ENCODE measurements at regions not wholly inside any gene's neighbourhood (a gene's known extent, or its start where the extent isn't known, plus 50 kb on each side); places are given as distances from the start of the nearest gene placed in this dataset.

- Histone ChIP-seq H3K36me3 (ENCODE audit: control insufficient read depth in 4 of 4, insufficient read depth in 3 of 4, low read depth in 1 of 4, low read length in 3 of 4) (no peaks in the 10 kb centered on the region), H3K27me3 (ENCODE audit: control insufficient read depth in 4 of 4, insufficient read depth in 4 of 4, low read length in 3 of 4) (no peaks in the 10 kb centered on the region), H3K4me1 (ENCODE audit: control insufficient read depth in 4 of 4, insufficient read depth in 4 of 4, low read length in 3 of 4) (no peaks in the 10 kb centered on the region), H3K4me3 (ENCODE audit: low read depth in 1 of 3, low read length in 3 of 3) (no peak overlapping the region), H3K27ac (ENCODE audit: low read depth in 1 of 2, low read length in 2 of 2) (no peak overlapping the region), H3K9me3 (ENCODE audit: control insufficient read depth in 4 of 4, low read length in 3 of 4) (peaks cover 0 to 1% (median 0%) of the 10 kb centered on the region in 4 donors), H3K9ac (ENCODE audit: low read depth in 1 of 2, low read length in 2 of 2) (no peak overlapping the region)
- no peak for DNase-seq (ENCODE audit: low spot score)
- WGBS, result 96% methylated on average over 4 of the region's 4 CpGs
- TF ChIP-seq RAD21 (IDR thresholded peaks at IDR 0.05), result no peak
- no peak for TF ChIP-seq FOXA1 (IDR thresholded peaks at IDR 0.05)
- TF ChIP-seq CTCF (IDR thresholded peaks at IDR 0.05; ENCODE audit: low read depth, low read length, missing input control), result no peak
- no peak for TF ChIP-seq HNF4G (IDR thresholded peaks at IDR 0.05)
- no peak for TF ChIP-seq JUND (IDR thresholded peaks at IDR 0.05)
- TF ChIP-seq NR2F2 (IDR thresholded peaks at IDR 0.05), result no peak
- TF ChIP-seq TAF1 (conservative IDR thresholded peaks at IDR 0.05), result no peak
- no peak for TF ChIP-seq SP1 (IDR thresholded peaks at IDR 0.05)
- no peak for TF ChIP-seq ZBTB33 (IDR thresholded peaks at IDR 0.05)
- TF ChIP-seq HNF4A (conservative IDR thresholded peaks at IDR 0.05), result no peak
- TF ChIP-seq ATF3 (IDR thresholded peaks at IDR 0.05), result no peak
- no peak for TF ChIP-seq GABPA (IDR thresholded peaks at IDR 0.05 in 1 of 2, conservative IDR thresholded peaks at IDR 0.05 in 1 of 2)
- TF ChIP-seq EGR1 (IDR thresholded peaks at IDR 0.05; ENCODE audit: low read depth in 2 of 2), result no peak
- no peak for TF ChIP-seq YY1 (IDR thresholded peaks at IDR 0.05)
- no peak for TF ChIP-seq FOXA2 (IDR thresholded peaks at IDR 0.05)
- no peak for TF ChIP-seq REST (IDR thresholded peaks at IDR 0.05)
- TF ChIP-seq RXRA (IDR thresholded peaks at IDR 0.05), result no peak
- TF ChIP-seq MAX (IDR thresholded peaks at IDR 0.05), result no peak
Measured at GRCh38 chr7:69510114-69510513, 88.2 kb upstream of the AUTS2 start.
